Neuronal stem cell (in vitro differentiated cells): ENCODE measurements at regions not wholly inside any gene's neighbourhood (a gene's known extent, or its start where the extent isn't known, plus 50 kb on each side); places are given as distances from the start of the nearest gene placed in this dataset.

Source experiments
- DNase-seq: peaks from one replicate; pipeline ENCODE4 v3.0.0-alpha.2; 2013; ENCODE audit warnings: low spot score
- H2AFZ ChIP-seq: one replicate; pipeline ENCODE4 v1.6.1; 2013; ENCODE audit warnings: mild to moderate bottlenecking, low read length, inconsistent platforms
- H2AK5ac ChIP-seq: 2 replicates; pipeline ENCODE4 v1.6.1; 2013; ENCODE audit warnings: low read depth, mild to moderate bottlenecking, inconsistent platforms, low read length, moderate library complexity, mixed read lengths
- H2BK120ac ChIP-seq: 2 replicates; pipeline ENCODE4 v1.6.1; 2013; ENCODE audit warnings: low read depth, mild to moderate bottlenecking, inconsistent platforms, low read length, moderate library complexity, mixed read lengths
- H2BK12ac ChIP-seq: one replicate; pipeline ENCODE4 v1.6.1; 2013; ENCODE audit warnings: low read length, inconsistent platforms
- H2BK15ac ChIP-seq: 2 replicates; pipeline ENCODE4 v1.6.1; 2013; ENCODE audit warnings: mild to moderate bottlenecking, low read length, inconsistent platforms, mixed read lengths
- H2BK5ac ChIP-seq: one replicate; pipeline ENCODE4 v1.6.1; 2013; ENCODE audit warnings: inconsistent platforms, mild to moderate bottlenecking, low read length, moderate library complexity
- H3K14ac ChIP-seq: one replicate; pipeline ENCODE4 v1.6.1; 2013; ENCODE audit warnings: low read length, inconsistent platforms
- H3K18ac ChIP-seq: 2 replicates; pipeline ENCODE4 v1.6.1; 2013; ENCODE audit warnings: low read length, inconsistent platforms
- H3K23ac ChIP-seq: 2 replicates; pipeline ENCODE4 v1.6.1; 2013; ENCODE audit warnings: low read depth, mild to moderate bottlenecking, mixed read lengths, low read length, inconsistent platforms; ENCODE audit not compliant: poor library complexity
- H3K27ac ChIP-seq: replicated peaks from 3 replicates; pipeline ENCODE4 v1.5.1; 2013; ENCODE audit warnings: low read length, inconsistent platforms
- H3K27me3 ChIP-seq, 3 experiments: 2 replicates each; pipeline ENCODE4 v1.6.1; 2013; ENCODE audit warnings: low read length in 3 of 3, mild to moderate bottlenecking in 2 of 3, inconsistent platforms in 1 of 3, low read depth in 1 of 3, mixed read lengths in 1 of 3, moderate library complexity in 1 of 3; ENCODE audit not compliant: control insufficient read depth in 3 of 3, insufficient read depth in 3 of 3
- H3K36me3 ChIP-seq, 2 donors: replicated peaks in 1 of 2; 2 replicates each; pipeline ENCODE4 v1.6.1; 2013; ENCODE audit warnings: low read length in 2 of 2; ENCODE audit not compliant: control insufficient read depth in 2 of 2, insufficient read depth in 2 of 2
- H3K4ac ChIP-seq: 2 replicates; pipeline ENCODE4 v1.6.1; 2013; ENCODE audit warnings: inconsistent platforms, mild to moderate bottlenecking, low read length, moderate library complexity
- H3K4me1 ChIP-seq, 2 donors: 1 replicate in 1 of 2; 2 replicates in 1 of 2; pipeline ENCODE4 v1.6.1; 2013; ENCODE audit warnings: low read length in 2 of 2, low read depth in 1 of 2; ENCODE audit not compliant: control insufficient read depth in 2 of 2, insufficient read depth in 1 of 2
- H3K4me2 ChIP-seq: one replicate; pipeline ENCODE4 v1.6.1; 2013; ENCODE audit warnings: mild to moderate bottlenecking, low read length, inconsistent platforms; ENCODE audit not compliant: insufficient read depth, poor library complexity, severe bottlenecking
- H3K4me3 ChIP-seq, 2 donors: 2 replicates each; pipeline ENCODE4 v1.5.1; 2013; ENCODE audit warnings: low read length in 2 of 2, mild to moderate bottlenecking in 2 of 2, inconsistent platforms in 1 of 2, moderate library complexity in 1 of 2
- H3K79me1 ChIP-seq: one replicate; pipeline ENCODE4 v1.6.1; 2013; ENCODE audit warnings: low read depth, mild to moderate bottlenecking, inconsistent platforms, low read length, moderate library complexity
- H3K9ac ChIP-seq: one replicate; pipeline ENCODE4 v1.6.1; 2013; ENCODE audit warnings: mild to moderate bottlenecking, low read depth, low read length, inconsistent platforms; ENCODE audit not compliant: poor library complexity
- H3K9me3 ChIP-seq, 2 donors: replicated peaks in 1 of 2; 2 replicates each; pipeline versions ENCODE3 to v1.6.1; 2013; ENCODE audit warnings: low read length in 2 of 2, mild to moderate bottlenecking in 2 of 2, inconsistent platforms in 1 of 2, low read depth in 1 of 2, mixed read lengths in 1 of 2, moderate library complexity in 1 of 2; ENCODE audit not compliant: control insufficient read depth in 2 of 2, insufficient read depth in 1 of 2
- H4K8ac ChIP-seq: one replicate; pipeline ENCODE4 v1.6.1; 2013; ENCODE audit warnings: low read depth, mild to moderate bottlenecking, inconsistent platforms, low read length, moderate library complexity
- H4K91ac ChIP-seq: one replicate; pipeline ENCODE4 v1.6.1; 2013; ENCODE audit warnings: low read length, low read depth, mild to moderate bottlenecking, inconsistent platforms; ENCODE audit not compliant: poor library complexity
- WGBS, 2 donors: extraction: QIAGEN DNeasy Blood & Tissue Kit; methylation state at CpG; one replicate each; pipeline ENCODE4 v1.1.7; 2013; ENCODE audit warnings: missing lambda C conversion rate in 2 of 2, mixed read lengths in 1 of 2; ENCODE audit not compliant: insufficient read length in 2 of 2, insufficient replicate concordance in 1 of 2; ENCODE audit errors: extremely low coverage in 2 of 2; 5-methylcytosine and 5-hydroxymethylcytosine counted together

DNA sequence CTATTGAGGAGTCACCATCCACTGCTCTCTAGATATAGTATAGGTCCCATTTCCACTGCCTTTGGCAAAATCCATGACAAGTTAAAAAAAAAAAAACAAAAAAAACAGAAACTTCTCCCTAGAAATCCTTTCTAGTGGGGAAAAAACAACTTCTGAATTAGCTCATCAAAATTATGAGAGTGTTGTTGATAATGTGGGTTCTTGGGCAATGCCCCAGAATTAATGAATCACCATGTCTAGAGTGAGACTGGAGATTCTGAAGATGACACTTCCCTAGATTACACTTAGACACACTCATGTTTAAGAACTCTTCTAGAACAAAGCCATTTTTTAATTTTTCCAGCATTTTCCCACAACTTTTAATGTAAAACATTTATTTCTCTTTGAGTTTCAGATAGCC lies 728.0 kb upstream of the C9orf72 start:
- Histone ChIP-seq H3K18ac (no peak overlapping the region), H3K4me3 (no peak overlapping the region), H3K27ac (no peak overlapping the region), H4K8ac (no peak overlapping the region), H4K91ac (no peak overlapping the region), H3K79me1 (no peaks in the 10 kb centered on the region), H3K9ac (no peak overlapping the region), H3K27me3 (no peaks in the 10 kb centered on the region), H3K23ac (no peak overlapping the region), H3K4me1 (no peaks in the 10 kb centered on the region), H3K4me2 (no peak overlapping the region), H2BK12ac (no peak overlapping the region), H2BK5ac (no peak overlapping the region), H2BK15ac (no peak overlapping the region), H2BK120ac (no peak overlapping the region), H3K14ac (no peak overlapping the region), H2AK5ac (no peak overlapping the region), H3K4ac (no peak overlapping the region), H3K36me3 (no peaks in the 10 kb centered on the region), H2AFZ (no peak overlapping the region), H3K9me3 (no peaks in the 10 kb centered on the region)
- no peak for DNase-seq

DNA sequence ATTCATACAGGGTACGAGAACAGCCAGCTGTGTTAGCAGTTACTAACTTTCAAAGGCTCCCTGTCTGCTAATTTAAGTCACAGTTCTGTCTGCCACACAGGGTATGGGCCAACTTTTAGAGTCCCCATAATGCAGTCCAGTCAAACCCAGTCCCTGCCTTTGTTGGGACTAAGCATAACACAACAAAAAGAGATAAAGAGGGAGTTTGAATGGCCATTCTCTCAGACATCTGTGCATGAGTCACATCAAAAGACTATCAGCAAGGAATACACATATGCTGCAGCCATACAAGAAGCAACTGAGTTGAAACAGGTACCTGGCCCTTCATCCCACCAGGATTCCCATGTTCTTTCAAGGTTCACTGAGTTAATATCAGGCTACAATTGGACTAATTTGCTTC lies 744.5 kb upstream of the C9orf72 start:
- no peak overlapping the region for H3K14ac ChIP-seq
- H3K9me3 ChIP-seq = peaks cover 0 to 3% of the 10 kb centered on the region in 2 donors
- peak; percentile 14 for DNase-seq
- no peak overlapping the region for H2BK120ac ChIP-seq
- H3K4ac ChIP-seq = no peak overlapping the region
- no peak overlapping the region for H3K4me2 ChIP-seq
- no peaks in the 10 kb centered on the region for H3K36me3 ChIP-seq
- H3K79me1 ChIP-seq = no peaks in the 10 kb centered on the region
- H4K8ac ChIP-seq = no peak overlapping the region
- no peak overlapping the region for H2BK5ac ChIP-seq
- no peak overlapping the region for H2BK15ac ChIP-seq
- H3K27ac ChIP-seq = no peak overlapping the region
- peaks cover 3 to 13% of the 10 kb centered on the region in 2 donors for H3K4me1 ChIP-seq
- H4K91ac ChIP-seq = no peak overlapping the region
- H2AFZ ChIP-seq = no peak overlapping the region
- H2BK12ac ChIP-seq = no peak overlapping the region
- no peaks in the 10 kb centered on the region for H3K27me3 ChIP-seq
- no peak overlapping the region for H3K4me3 ChIP-seq
- no peak overlapping the region for H3K23ac ChIP-seq
- no CpG with 5 or more reads among the region's 1 CpG for WGBS, 2 donors
- H2AK5ac ChIP-seq = no peak overlapping the region
- no peak overlapping the region for H3K9ac ChIP-seq
- H3K18ac ChIP-seq = no peak overlapping the region

DNA sequence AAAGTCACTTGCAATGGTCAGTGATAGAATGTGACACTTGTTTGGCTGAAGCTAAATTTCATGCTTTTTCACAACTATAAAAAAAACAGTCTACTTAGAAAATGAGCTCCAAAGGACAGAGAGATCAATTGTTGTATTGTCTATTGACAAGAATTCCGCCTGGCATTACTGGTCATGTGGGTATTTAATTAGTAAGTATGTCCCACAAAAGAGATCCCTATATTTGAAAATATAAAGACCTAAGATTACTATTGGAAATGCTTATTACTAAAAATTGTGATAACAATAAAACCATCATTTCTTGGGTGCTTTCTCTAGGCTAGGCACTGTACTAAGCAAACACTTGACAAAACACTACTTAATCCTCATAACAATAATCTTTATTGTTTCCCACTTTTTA lies 745.2 kb upstream of the C9orf72 start:
- Histone ChIP-seq H3K4me3 (no peak overlapping the region), H4K8ac (no peak overlapping the region), H3K79me1 (no peaks in the 10 kb centered on the region), H3K9ac (no peak overlapping the region), H2AFZ (no peak overlapping the region), H3K4me1 (peaks cover 3 to 13% of the 10 kb centered on the region in 2 donors), H2BK15ac (no peak overlapping the region), H3K23ac (no peak overlapping the region), H4K91ac (no peak overlapping the region), H3K4me2 (no peak overlapping the region), H2BK120ac (no peak overlapping the region), H2BK5ac (no peak overlapping the region), H2AK5ac (no peak overlapping the region), H3K9me3 (peaks cover 0 to 3% of the 10 kb centered on the region in 2 donors), H3K14ac (no peak overlapping the region), H3K27me3 (no peaks in the 10 kb centered on the region), H3K18ac (no peak overlapping the region), H2BK12ac (no peak overlapping the region), H3K36me3 (no peaks in the 10 kb centered on the region), H3K4ac (no peak overlapping the region), H3K27ac (no peak overlapping the region)
- WGBS, 2 donors = no CpG with 5 or more reads among the region's 1 CpG
- no peak for DNase-seq

DNA sequence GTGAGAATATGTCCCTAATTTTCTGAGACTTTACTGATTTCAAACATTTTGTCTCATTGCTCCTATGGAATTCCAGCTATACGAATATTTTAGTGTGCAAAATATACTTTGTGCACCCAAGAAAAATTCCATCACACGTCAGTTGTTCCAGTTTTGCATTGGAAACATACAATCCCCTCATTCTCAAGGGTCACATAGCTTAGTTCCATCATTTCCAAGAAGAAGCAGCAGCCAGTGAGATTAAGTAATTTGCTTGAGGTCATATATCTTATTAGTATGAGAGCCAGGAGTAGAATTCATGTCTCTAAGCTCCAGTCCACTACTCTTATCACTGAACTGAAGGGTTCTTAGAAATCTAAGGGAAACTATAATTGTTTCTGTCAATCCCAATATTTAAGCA lies 746.7 kb upstream of the C9orf72 start:
- no peak overlapping the region for H3K23ac ChIP-seq
- WGBS, 2 donors = no CpG with 5 or more reads among the region's 2 CpGs
- H2BK5ac ChIP-seq = no peak overlapping the region
- no peaks in the 10 kb centered on the region for H3K36me3 ChIP-seq
- H2AFZ ChIP-seq = no peak overlapping the region
- no peak overlapping the region for H3K9ac ChIP-seq
- H2BK12ac ChIP-seq = no peak overlapping the region
- no peaks in the 10 kb centered on the region for H3K9me3 ChIP-seq
- H4K91ac ChIP-seq = no peak overlapping the region
- H3K27me3 ChIP-seq = no peaks in the 10 kb centered on the region
- DNase-seq = no peak
- H3K4me3 ChIP-seq = no peak overlapping the region
- no peaks in the 10 kb centered on the region for H3K79me1 ChIP-seq
- no peak overlapping the region for H2AK5ac ChIP-seq
- H2BK15ac ChIP-seq = no peak overlapping the region
- peaks cover 3 to 13% of the 10 kb centered on the region in 2 donors for H3K4me1 ChIP-seq
- no peak overlapping the region for H3K4ac ChIP-seq
- H3K18ac ChIP-seq = no peak overlapping the region
- no peak overlapping the region for H3K14ac ChIP-seq
- H3K27ac ChIP-seq = no peak overlapping the region
- no peak overlapping the region for H2BK120ac ChIP-seq
- no peak overlapping the region for H4K8ac ChIP-seq
- no peak overlapping the region for H3K4me2 ChIP-seq
